Hepatocyte (in vitro differentiated cells): ENCODE measurements at regions not wholly inside any gene's neighbourhood (a gene's known extent, or its start where the extent isn't known, plus 50 kb on each side); places are given as distances from the start of the nearest gene placed in this dataset.

Experiments used
- DNase-seq: peaks from one replicate; pipeline ENCODE4 v3.0.0-alpha.2; 2016; ENCODE audit warnings: low spot score
- H2AFZ ChIP-seq: fragments of 200-600 bp; sonication (generic); 2 replicates; pipeline ENCODE4 v1.6.0; 2016; ENCODE audit warnings: antibody characterized with exemption, mild to moderate bottlenecking
- H3K27ac ChIP-seq: fragments of 200-600 bp; sonication (generic); 2 replicates; pipeline ENCODE4 v1.5.1; 2016; ENCODE audit warnings: mild to moderate bottlenecking
- H3K27me3 ChIP-seq: fragments of 200-600 bp; sonication (generic); 2 replicates; pipeline ENCODE4 v1.6.1; 2016
- H3K36me3 ChIP-seq: fragments of 200-600 bp; sonication (generic); replicated peaks from 2 replicates; pipeline ENCODE4 v1.5.1; 2016; ENCODE audit warnings: low read depth; ENCODE audit not compliant: insufficient read depth
- H3K4me1 ChIP-seq: fragments of 200-600 bp; sonication (generic); 2 replicates; pipeline ENCODE4 v1.5.1; 2016; ENCODE audit warnings: mild to moderate bottlenecking, moderate library complexity; ENCODE audit not compliant: insufficient read depth
- H3K4me2 ChIP-seq: fragments of 200-600 bp; sonication (generic); 2 replicates; pipeline ENCODE4 v1.6.0; 2016
- H3K4me3 ChIP-seq: fragments of 200-600 bp; sonication (generic); 2 replicates; pipeline ENCODE4 v1.5.1; 2016; ENCODE audit warnings: mild to moderate bottlenecking
- H3K79me2 ChIP-seq: fragments of 200-600 bp; sonication (generic); 2 replicates; pipeline ENCODE4 v1.6.0; 2017; ENCODE audit warnings: mild to moderate bottlenecking
- H3K9me2 ChIP-seq: fragments of 200-600 bp; sonication (generic); replicated peaks from 2 replicates; pipeline ENCODE4 v1.6.0; 2017; ENCODE audit warnings: mild to moderate bottlenecking; ENCODE audit not compliant: insufficient read depth
- H3K9me3 ChIP-seq: fragments of 200-600 bp; sonication (generic); 2 replicates; pipeline ENCODE4 v1.5.1; 2016; ENCODE audit warnings: low read depth, mild to moderate bottlenecking
- H4K20me1 ChIP-seq: fragments of 200-600 bp; sonication (generic); 2 replicates; pipeline ENCODE4 v1.6.0; 2016; ENCODE audit warnings: mild to moderate bottlenecking; ENCODE audit not compliant: insufficient read depth, poor library complexity, severe bottlenecking
- CTCF ChIP-seq: fragments of 200-600 bp; sonication (generic); IDR thresholded peaks from 2 replicates; pipeline ENCODE4 v1.5.1; 2016; ENCODE audit warnings: antibody characterized with exemption, mild to moderate bottlenecking; ENCODE audit not compliant: poor library complexity
- EZH2 ChIP-seq: fragments of 200-600 bp; sonication (generic); IDR thresholded peaks from 2 replicates; pipeline ENCODE4 v1.6.1; 2016; ENCODE audit warnings: antibody characterized with exemption, mild to moderate bottlenecking, borderline replicate concordance
- EZH2phosphoT487 ChIP-seq: fragments of 200-600 bp; sonication (generic); IDR thresholded peaks from one replicate; pipeline ENCODE4 v1.6.1; 2018; ENCODE audit warnings: antibody characterized with exemption, mild to moderate bottlenecking, low read depth, moderate library complexity; ENCODE audit not compliant: unreplicated experiment, severe bottlenecking
- WGBS: methylation state at CpG from one replicate; pipeline ENCODE4 v1.1.6; 2016; ENCODE audit warnings: low lambda C conversion rate; ENCODE audit errors: missing lambda C conversion rate; 5-methylcytosine and 5-hydroxymethylcytosine counted together

DNA sequence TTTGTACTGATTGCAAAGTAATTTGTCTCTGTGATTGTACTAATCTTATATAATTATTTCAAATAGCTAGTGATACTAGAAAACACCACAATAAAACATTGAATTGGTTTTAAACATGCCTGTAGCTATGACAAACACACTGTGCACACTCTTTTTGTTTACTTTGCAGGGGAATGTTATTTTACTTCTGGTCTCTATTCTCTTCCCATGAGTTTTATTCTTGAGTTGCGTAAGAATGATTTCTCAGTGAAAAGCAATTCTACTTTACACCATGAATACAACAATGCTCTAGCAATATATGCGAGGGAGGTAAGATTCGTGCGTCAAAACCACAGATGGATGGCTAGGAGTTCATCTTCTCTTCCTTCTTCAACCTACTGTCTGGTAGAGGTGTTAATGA, 68.4 kb upstream of the PHACTR1 start:
- Histone ChIP-seq H3K36me3 (no peaks in the 10 kb centered on the region), H3K4me2 (no peak overlapping the region), H3K27me3 (no peaks in the 10 kb centered on the region), H3K4me3 (no peak overlapping the region), H2AFZ (no peak overlapping the region), H4K20me1 (no peaks in the 10 kb centered on the region), H3K27ac (no peak overlapping the region), H3K4me1 (no peaks in the 10 kb centered on the region), H3K9me2 (no peaks in the 10 kb centered on the region), H3K79me2 (no peaks in the 10 kb centered on the region), H3K9me3 (no peaks in the 10 kb centered on the region)
- 91% methylated on average over 4 of the region's 4 CpGs for WGBS
- TF ChIP-seq CTCF = no peak
- no peak for TF ChIP-seq EZH2
- no peak for TF ChIP-seq EZH2phosphoT487
- DNase-seq = no peak

- no peak overlapping the region for H3K4me3 ChIP-seq
- TF ChIP-seq CTCF (no peak), EZH2phosphoT487 (no peak), EZH2 (no peak)
- H3K9me3 ChIP-seq = no peaks in the 10 kb centered on the region
- no peaks in the 10 kb centered on the region for H3K4me1 ChIP-seq
- H3K4me2 ChIP-seq = no peak overlapping the region
- H3K9me2 ChIP-seq = no peaks in the 10 kb centered on the region
- no peaks in the 10 kb centered on the region for H4K20me1 ChIP-seq
- 97% methylated on average over 1 of the region's 1 CpG for whole genome bisulfite sequencing
- no peaks in the 10 kb centered on the region for H3K36me3 ChIP-seq
- H2AFZ ChIP-seq = no peak overlapping the region
- H3K27ac ChIP-seq = no peak overlapping the region
- no peak for DNase-seq
- no peaks in the 10 kb centered on the region for H3K79me2 ChIP-seq
- H3K27me3 ChIP-seq = no peaks in the 10 kb centered on the region
Observed at GRCh38 chr6:12649325-12649724, 67.2 kb upstream of the PHACTR1 start.

- Histone ChIP-seq H2AFZ (no peak overlapping the region), H3K27ac (no peak overlapping the region), H3K4me2 (no peak overlapping the region), H3K36me3 (no peaks in the 10 kb centered on the region), H3K9me2 (no peaks in the 10 kb centered on the region), H3K79me2 (no peaks in the 10 kb centered on the region), H4K20me1 (no peaks in the 10 kb centered on the region), H3K4me3 (no peak overlapping the region), H3K9me3 (no peaks in the 10 kb centered on the region), H3K4me1 (no peaks in the 10 kb centered on the region), H3K27me3 (no peaks in the 10 kb centered on the region)
- no peak for TF ChIP-seq EZH2
- no peak for TF ChIP-seq CTCF
- no peak for TF ChIP-seq EZH2phosphoT487
- 66% methylated on average over 5 of the region's 5 CpGs for WGBS
- DNase-seq = no peak
Observed at GRCh38 chr6:12653486-12653885, 63.1 kb upstream of the PHACTR1 start.

- no peaks in the 10 kb centered on the region for H3K27me3 ChIP-seq
- no peak for DNase-seq
- H3K4me2 ChIP-seq = no peak overlapping the region
- H3K9me3 ChIP-seq = no peaks in the 10 kb centered on the region
- WGBS = 94% methylated on average over 3 of the region's 3 CpGs
- no peak for TF ChIP-seq EZH2phosphoT487
- TF ChIP-seq EZH2 = no peak
- no peak for TF ChIP-seq CTCF
- H3K4me3 ChIP-seq = no peak overlapping the region
- no peaks in the 10 kb centered on the region for H3K9me2 ChIP-seq
- no peak overlapping the region for H3K27ac ChIP-seq
- H2AFZ ChIP-seq = no peak overlapping the region
- H3K4me1 ChIP-seq = no peaks in the 10 kb centered on the region
- H3K36me3 ChIP-seq = no peaks in the 10 kb centered on the region
- H3K79me2 ChIP-seq = no peaks in the 10 kb centered on the region
- H4K20me1 ChIP-seq = no peaks in the 10 kb centered on the region
Observed at GRCh38 chr6:12654107-12654506, 62.5 kb upstream of the PHACTR1 start.
